ENCODE measurements at regions not wholly inside any gene's neighbourhood (a gene's known extent, or its start where the extent isn't known, plus 50 kb on each side); places are given as distances from the start of the nearest gene placed in this dataset.

GRCh38 chr4:1542516-1543320, 136.5 kb upstream of the NKX1-1 start:
- no peak for TF ChIP-seq POLR2A (IDR thresholded peaks at IDR 0.05; ENCODE audit: low read depth, low read length)
- no peak for TF ChIP-seq POLR2AphosphoS5 (IDR thresholded peaks at IDR 0.05; ENCODE audit: low read depth, low read length)
- TF ChIP-seq SPI1 (IDR thresholded peaks at IDR 0.05; ENCODE audit: low read depth, low read length), result no peak

Measured in GM12891 (cell line).